ENCODE measurements at regions not wholly inside any gene's neighbourhood (a gene's known extent, or its start where the extent isn't known, plus 50 kb on each side); places are given as distances from the start of the nearest gene placed in this dataset.

DNA sequence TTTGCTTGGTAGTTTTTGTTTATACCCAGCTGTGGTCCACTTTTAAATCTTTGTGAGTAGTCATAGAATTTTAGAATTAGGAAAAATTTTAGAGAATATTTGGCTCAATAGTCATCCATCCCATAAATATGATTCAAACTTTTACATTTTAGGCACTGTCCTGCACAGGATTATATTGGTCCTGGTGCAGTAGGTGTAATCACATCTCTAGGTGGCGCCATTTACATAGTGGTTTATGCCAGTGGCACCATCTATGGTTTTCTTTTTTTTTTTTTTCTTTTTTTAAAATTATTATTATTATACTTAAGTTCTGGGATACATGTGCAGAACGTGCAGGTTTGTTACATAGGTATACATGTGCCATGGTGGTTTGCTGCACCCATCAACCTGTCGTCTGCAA lies 260.7 kb upstream of the KCNN2 start:
- TF ChIP-seq, protein P1, sequence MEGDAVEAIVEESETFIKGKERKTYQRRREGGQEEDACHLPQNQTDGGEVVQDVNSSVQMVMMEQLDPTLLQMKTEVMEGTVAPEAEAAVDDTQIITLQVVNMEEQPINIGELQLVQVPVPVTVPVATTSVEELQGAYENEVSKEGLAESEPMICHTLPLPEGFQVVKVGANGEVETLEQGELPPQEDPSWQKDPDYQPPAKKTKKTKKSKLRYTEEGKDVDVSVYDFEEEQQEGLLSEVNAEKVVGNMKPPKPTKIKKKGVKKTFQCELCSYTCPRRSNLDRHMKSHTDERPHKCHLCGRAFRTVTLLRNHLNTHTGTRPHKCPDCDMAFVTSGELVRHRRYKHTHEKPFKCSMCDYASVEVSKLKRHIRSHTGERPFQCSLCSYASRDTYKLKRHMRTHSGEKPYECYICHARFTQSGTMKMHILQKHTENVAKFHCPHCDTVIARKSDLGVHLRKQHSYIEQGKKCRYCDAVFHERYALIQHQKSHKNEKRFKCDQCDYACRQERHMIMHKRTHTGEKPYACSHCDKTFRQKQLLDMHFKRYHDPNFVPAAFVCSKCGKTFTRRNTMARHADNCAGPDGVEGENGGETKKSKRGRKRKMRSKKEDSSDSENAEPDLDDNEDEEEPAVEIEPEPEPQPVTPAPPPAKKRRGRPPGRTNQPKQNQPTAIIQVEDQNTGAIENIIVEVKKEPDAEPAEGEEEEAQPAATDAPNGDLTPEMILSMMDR (IDR thresholded peaks at IDR 0.05) = peak in 2 of 3 experiments; percentile 19 to 49
- no peak for TF ChIP-seq POLR2A (IDR thresholded peaks at IDR 0.05)
